ENCODE measurements at regions not wholly inside any gene's neighbourhood (a gene's known extent, or its start where the extent isn't known, plus 50 kb on each side); places are given as distances from the start of the nearest gene placed in this dataset.

- TF ChIP-seq CTCF (IDR thresholded peaks at IDR 0.05; ENCODE audit: low read length) (no peak), EZH2 (IDR thresholded peaks at IDR 0.05; ENCODE audit: borderline replicate concordance, low read length) (no peak)
These were observed 237.6 kb downstream of the TANC2 start for GRCh38 chr17:63203652-63204051.
